Non-pigmented ciliary epithelial cell (primary cell): ENCODE measurements at regions not wholly inside any gene's neighbourhood (a gene's known extent, or its start where the extent isn't known, plus 50 kb on each side); places are given as distances from the start of the nearest gene placed in this dataset.
A peak's percentile ranks its signal among the peaks of the same experiment; 100 is the strongest.
"Not testable (repeated sequence)": the region's sequence is repeated elsewhere in the genome, so short reads cannot be mapped to it uniquely, and the experiment has no call there.

ENCODE experiments used
- DNase-seq: peaks from one replicate; pipeline ENCODE4 v3.0.0-alpha.2; 2010; ENCODE audit warnings: low read depth

DNA sequence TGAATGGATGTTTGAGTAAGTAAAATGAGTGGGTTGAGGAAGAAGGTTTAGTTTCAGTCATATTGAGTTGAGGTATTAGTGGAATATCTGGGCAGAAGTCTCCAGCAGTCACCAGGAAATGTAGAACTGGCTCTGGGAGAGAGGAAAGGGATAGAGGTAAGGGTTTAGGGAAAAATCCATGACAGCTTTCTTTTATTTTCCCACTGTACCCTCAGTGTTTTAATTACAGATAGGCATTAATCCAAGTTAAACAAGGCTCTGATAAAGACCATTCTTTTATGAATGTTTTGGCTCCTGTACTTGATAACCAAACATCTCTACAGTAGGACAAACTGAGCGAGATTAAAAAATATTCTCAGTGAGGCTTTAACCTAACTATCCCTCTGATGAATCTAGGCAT is 318.4 kb upstream of the SYNCRIP start:
- DNase-seq: no peak

DNA sequence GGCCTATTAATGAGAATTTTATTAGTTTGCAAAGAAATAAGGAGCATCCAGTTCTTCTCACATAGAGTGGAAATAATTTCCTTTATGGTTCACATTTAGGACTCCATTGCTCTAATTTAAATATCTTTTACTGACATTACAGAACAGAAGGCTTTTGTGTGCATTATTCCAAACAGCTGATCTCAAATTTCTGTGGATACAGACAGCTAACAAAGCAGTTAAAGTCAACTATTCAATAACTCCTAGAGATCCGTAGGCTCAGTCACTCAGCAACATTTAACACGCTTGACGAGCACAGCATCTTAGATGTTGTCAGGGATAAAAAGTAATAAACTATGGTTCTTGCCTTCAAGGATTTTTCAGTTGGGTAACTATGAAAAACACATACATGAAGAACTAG is 305.8 kb upstream of the SYNCRIP start:
- no peak for DNase-seq

DNA sequence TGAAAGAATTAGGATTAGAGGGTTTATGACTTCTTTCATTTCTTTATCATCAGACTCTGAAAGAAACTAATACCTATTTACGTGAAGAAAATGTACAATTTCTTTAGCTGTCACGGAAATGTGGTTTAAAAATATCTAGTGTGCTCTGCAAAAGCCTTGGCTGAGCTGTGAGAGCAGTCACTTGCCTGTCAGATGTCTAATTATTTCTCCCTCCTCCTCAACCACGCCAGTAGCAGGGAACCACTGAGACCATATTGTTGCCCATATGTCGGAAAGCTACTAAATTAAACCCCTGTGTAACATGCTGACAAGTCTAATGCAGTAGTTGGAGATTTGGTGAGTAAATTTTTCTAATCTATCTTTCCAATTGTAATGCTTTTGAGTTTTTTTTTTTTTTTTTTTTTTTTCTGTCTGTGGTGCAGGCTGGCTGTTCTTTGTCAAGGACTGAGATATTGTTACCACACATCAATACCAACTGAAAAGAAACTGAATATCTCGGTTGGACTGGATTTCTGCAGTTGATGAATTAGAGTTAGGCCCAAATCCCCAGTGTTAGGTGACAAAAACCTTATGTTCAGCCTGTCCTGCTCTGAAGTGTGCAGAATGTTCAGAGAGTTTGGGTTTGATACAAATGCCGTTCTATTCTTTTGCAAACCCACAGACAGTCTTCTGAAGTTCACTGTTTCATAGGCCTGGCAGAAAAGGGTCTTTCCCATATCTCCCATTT is 302.9 kb upstream of the SYNCRIP start:
- DNase-seq: no peak

DNA sequence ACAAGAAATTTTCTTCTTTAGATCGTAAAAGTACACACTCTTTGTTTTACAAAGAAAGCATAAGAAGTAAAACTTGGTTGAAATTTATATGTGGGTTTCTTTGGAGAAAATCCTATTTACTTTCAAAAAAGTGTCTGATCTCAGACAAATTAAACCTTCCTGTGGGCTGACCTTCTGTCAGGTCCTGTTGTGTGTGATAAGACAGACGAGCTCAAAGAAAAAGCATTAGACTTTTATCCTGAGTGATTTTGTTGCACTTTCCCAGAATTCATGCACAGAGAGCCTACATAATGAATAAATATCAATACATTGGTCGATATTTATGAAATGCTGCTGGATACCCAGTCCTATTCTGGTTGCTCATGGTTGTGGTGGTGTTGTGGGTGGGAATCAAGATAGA is 302.1 kb upstream of the SYNCRIP start:
- DNase-seq: no peak

DNA sequence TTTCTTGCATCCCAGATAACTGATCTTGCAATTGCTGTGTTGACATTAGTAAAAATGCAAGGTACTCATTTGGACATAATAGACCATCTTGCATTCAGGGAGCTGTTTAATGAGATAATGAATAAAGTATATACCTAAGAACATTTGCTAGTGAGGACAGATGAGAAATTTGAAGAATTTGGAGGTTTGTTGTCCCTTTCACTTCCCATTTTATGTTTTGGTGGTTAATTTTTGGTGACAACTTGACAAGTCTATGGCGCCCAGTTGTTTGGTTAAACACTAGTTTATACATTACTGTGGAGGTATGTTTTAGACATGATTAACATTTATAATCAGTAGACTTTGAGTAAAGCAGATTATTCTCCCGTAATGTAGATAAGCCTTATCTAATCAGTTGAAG is 300.2 kb upstream of the SYNCRIP start:
- no peak for DNase-seq

DNA sequence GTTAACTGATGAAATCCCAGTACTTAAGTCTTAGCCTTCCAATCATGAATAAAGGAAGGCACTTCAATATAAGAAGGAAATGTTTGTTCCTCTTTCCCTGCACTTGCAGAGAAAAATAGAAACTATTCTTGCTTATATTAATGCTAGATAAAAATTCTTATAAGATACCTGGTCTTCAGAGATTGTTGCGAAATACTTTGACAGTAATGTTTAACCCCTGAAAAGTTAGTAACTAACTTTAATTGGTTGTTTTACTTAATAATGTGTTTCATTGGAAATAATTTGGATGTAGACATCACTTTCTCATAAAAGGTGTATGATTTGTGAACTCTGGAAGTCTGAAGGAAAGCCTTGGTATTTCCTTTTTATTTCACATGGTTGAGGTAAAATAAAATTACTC is 294.2 kb upstream of the SYNCRIP start:
- no peak for DNase-seq

DNA sequence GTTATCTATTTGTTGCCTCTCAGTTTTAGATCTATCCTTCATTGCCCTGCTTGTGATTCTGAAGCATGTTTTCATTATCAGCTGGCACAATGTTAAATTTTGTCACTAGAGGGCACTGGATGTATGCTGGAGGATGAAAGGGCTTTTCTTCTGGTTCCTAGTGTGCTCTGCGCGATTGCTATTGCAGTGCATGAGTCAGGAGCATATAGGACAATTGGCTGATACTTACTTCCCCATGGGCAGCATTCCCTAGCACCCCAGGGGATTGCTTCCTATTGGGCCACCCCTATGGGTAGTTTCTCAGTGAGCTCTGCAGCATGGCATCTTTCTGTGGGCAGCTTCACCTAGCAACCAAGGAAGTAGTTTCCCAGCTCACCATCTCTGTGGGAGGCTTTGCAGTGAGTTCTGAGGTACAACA is 280.3 kb upstream of the SYNCRIP start:
- DNase-seq: peak; percentile 20

DNA sequence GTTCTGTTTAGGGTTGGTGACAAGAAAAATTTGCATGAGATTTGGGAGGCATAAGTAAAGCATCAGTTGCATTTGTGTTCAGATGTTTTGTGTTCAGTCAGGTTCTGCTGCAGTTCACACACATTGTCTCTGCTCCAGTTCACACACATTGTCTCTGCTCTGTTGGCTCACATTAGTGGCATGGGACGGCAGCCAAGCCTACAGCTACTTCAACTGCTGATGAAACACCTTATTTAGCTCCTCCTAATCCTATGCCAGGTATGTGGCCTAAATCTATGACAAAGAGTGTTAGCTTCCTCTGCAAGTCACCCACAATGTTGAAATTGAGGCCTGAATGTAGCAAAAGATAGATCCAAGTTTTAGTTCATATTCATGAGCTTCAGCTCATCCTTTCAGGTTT is 278.1 kb upstream of the SYNCRIP start:
- DNase-seq: no peak

DNA sequence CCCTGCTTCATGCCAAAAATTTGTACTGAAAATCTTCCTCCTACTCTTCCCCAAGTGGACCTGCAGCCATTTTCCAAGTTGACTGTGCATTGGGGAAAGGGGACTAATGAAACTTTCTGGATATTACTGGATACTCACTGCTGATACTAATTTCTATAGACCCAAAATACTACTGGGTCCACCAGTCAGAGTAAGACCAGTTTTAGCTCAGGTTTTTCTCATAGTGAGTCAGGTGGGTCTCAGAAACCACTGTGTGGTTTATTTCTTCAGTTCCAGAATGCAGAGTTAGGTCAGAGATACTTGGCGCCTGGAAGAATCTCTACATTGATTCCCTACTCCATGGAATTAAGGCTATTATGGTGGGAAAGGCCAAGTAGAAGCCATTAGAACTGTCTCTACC is 274.8 kb upstream of the SYNCRIP start:
- DNase-seq: no peak

DNA sequence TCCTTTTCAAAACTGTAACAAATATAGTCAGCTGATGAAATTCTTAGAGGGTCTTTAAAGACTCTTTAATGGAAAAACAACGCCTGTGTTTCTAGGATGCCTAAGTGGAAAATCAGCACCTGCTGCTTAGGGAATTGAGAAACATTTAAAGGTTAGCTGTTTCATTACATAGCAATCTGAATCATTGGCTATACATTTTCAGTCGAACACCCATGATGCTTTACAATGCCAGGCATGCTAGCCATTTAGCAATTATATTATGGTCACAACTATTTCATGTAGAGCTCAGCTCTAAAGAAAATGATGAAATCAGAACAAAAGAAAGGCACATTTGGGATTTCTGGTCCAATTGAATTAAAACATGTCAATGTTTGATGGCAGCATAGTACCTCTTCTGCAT is 270.3 kb upstream of the SYNCRIP start:
- no peak for DNase-seq

DNA sequence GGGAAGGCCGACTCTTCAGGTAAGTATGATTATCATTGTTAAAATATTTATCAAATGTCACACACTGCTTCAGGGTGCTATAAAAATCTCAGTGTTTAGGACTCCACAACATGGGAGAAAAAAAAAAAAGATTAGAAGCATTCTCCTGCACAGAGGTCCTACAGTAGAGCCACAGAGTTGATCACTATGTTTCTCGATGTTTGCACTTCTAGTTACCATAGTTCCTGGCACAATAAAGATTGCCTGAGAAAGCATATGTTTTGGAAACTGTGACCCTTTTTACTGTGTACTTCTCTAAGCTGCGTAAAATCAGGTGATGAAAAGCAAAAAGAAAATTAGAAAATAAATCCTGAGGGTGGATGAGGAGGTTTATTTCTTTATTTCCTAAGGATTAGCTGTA is 269.9 kb upstream of the SYNCRIP start:
- no peak for DNase-seq

DNA sequence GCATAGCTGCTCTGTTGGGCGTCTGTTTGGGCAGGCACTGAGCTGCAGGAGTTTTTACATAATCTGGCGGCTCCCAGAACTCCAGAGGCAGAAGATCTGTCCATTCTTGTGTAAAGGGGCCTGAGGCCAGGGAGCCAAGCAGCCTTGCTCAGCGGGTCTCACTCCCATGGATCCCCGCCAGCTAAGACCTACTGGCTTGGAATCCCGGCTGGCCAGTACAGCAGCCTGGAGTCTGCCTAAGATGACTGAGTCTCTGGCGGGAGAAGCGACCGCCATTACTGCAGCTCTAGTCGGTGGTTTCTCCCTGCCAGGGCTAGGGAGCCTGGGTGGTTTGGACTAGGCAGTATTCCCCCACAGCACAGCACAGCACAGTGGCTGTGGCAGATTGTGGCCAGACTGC is 268.4 kb upstream of the SYNCRIP start:
- no peak for DNase-seq

DNA sequence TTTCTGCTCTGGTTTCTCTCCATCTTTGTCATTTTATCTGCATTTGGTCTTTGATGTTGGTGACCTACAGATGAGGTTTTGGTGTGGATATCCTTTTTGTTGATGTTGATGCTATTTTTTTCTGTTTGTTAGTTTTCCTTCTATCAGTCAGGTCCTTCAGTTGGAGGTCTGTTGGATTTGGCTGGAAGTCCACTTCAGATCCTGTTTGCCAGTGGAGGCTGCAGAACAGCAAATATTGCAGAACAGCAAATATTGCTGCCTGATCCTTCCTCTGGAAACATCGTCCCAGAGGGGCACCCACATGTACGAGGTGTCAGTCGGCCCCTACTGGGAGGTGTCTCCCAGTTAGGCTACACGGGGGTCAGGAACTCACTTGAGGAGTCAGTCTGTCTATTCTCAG is 265.4 kb upstream of the SYNCRIP start:
- DNase-seq: not testable (repeated sequence)

DNA sequence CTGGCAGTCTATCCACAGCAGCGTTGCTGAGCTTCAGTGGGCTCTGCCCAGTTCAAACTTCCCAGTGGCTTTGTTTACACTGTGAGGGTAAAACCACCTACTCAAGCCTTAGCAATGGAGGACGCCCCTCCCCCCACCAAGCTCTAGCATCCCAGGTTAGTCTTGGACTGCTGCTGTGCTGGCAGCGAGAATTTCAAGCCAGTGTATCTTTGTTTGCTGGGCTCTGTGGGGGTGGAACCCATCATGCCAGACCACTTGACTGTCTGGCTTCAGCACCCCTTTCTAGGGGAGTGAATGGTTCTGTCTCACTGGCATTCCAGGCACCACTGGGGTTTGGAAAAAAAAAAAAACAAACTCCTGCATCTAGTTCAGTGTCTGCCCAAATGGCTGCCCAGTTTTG is 249.7 kb upstream of the SYNCRIP start:
- no peak for DNase-seq

DNA sequence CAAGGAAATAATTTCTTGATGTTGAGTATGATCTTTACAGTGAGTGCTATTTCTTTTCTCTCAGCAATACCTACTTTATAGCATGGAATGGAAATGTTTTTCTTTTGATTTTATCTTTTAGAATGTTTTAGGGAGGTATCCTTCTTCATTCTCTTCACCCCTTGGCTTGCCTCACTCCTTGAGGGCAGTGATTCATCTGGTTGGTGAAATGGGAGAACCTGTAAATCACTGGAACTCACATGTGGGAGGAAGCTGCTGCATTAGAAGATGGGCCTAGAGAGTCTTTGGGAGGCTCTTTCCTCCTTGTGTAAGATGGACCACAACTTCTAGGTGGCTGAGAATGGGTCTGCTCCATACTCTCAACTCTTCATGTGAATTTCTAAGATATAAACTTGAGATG is 244.8 kb upstream of the SYNCRIP start:
- no peak for DNase-seq

DNA sequence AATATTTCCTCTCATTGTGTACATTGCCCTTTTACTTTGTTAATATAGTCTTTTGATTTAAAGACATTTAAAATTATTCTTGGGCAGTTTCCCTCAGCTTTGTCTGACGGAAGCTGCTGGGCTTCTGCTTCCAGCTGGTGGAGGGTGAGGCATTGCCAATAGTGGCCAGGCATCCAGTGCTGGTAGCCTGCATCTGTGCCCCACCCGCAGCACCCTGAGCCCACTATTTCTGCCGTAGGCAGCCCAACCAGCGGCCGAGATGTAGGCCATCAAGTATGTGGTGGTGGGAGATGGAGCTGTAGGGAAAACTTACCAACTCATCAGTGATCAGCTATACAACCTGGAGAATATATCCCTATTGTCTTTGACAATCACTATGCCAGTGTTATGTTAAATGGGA is 226.0 kb upstream of the SYNCRIP start:
- DNase-seq: no peak

DNA sequence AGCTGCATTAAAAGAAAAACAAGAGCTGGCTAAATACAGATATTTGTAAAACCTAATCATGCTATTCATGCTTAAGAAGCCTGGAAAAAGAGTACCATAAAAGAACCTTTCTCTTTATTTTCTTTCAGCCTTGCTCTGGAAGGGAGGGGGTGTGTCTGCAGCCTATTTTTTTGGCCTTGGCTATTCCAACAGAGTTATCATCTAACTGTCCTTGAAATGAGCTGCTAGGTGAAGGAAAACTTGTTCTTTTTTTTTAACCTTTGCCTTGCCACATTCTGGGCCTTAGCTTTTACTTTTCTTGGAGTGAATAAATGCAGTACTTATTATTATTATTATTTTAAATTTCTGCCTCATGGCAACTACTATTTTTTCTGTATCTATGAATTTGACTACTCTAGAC is 224.9 kb upstream of the SYNCRIP start:
- DNase-seq: no peak

DNA sequence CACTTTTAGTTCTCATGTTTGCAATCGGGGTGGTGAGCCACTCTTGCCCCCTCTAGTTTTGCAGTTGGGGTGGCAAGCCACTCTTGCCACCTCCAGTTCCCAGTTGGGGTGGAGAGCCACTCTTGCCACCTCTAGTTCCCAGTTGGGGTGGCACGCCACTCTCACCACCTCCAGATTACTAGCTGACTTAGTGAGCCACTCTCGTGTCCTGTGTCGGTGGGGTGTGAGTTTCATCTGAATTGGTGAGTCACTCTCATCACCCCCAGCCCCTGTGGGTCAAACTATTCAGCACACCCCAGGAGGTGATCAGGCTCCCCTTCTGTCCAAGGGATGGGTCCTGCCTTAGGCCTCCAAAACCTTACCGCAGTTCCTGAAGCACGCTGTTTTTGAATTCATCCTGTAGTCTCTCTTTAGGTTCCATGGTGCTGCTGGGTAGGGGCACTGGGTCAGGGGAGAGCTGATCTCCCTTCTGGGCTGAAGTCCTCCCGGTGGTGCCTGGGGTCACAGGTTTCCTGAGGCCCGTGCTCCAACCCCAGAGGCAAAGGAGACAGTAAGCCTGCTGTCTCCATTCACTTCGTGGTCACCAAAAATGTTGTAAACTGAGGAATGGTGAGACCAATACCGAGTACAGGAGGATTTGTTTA is 224.2 kb upstream of the SYNCRIP start:
- DNase-seq: no peak

DNA sequence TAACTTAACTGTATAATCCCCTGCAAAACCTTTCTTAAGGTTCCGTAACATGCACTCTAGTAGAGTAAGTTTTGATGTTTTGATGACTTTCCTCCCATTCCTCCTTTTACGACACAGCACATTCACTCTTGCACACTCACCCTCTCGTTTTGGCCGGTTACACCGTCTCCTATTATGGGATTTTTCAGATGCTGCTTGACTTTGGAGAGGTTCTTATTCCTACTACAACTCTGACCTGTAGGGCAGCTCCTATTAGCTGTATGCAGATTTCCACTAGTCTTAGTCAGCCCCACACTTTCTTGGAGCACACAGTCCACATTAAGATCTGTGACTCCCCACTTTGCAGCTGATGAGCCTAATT is 223.7 kb upstream of the SYNCRIP start:
- no peak for DNase-seq

DNA sequence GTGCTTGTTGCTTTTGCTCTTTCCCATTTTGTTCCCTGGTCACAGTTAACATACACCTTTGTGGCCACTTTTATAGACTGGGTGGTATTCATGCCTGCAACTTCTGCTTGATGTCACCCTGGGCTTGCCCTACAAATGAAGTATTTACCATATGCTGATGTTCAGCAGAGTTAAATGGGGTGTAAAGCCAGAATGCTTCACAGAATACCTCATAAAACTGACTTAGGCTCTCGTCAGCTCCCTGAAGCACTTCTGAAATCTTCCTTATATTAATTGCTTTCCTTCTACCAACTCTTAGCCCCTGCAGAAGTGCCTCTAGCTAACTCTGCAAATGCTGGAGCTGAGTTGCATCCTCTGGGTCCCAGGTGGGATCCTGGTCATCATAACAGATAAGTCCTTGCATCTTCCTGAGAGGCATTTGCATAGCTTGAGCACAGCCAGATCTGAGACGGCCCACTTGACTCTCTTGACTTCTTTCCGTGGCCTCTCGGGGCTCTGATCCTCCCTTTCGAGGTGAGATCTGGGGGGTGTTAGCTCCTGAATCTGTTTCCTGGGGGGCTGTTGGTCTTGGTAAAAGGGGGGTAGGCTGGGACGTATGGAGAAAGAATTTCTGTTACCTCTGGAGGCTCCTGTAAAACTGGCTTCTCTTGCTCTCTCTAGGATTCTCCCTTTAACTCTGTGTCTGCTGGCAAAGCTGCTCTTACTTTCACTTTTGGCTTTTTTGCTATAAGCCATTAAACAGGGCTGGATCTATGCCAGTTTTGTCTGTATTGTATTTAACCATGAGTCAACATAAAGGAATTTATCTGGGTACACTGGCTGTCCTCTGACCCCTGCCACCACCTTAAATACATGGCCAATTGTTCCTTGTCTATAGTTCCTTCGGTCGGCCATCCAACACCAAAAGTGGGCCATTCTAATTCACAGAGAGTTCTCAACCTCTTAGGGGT is 223.0 kb upstream of the SYNCRIP start:
- peak; percentile 36 for DNase-seq

DNA sequence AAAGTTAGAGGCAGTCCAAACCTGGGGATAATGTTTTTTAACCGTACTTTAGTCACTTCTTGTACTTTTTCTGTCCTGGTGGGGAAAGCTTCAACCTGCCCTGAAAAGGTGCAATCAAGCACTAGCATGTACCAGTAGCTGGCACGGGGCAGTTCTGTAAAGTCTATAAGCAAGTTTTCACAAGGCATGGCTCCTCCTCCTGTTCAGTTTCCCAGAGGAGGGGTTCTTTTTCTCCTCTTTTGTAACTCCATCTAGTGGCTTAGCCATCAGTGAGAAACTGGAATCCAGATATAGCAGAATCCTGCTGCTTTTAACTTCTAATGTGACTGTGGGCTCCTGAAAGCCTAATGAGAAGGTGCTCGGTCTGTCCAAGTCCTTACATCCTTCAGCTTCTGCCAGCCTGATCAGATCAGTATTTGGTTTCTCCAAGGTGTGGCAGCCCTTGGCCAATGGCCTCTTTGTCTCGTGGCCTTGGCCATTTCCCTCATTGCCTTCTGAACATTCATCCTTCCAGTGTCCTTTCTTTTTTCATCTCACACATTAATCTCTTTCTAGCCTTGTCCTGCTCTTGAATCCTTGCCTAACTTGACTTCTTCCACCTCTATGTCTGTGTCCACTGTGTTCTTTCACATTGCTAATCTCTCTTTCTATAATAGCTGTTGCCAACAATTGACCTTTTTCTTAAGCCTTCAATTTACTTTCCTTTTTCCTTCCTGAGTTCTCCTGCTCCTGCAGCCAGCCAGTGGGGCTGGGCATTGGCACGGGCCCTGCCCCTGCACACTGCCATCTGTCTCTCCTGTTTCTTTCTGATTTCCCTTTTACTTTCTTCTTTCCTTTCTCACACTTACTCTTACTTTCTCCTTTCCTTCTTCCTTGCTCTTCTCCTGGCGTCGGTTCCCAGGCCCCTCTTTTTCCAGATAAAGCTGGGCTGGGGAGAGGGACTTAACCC is 222.0 kb upstream of the SYNCRIP start:
- DNase-seq: no peak

DNA sequence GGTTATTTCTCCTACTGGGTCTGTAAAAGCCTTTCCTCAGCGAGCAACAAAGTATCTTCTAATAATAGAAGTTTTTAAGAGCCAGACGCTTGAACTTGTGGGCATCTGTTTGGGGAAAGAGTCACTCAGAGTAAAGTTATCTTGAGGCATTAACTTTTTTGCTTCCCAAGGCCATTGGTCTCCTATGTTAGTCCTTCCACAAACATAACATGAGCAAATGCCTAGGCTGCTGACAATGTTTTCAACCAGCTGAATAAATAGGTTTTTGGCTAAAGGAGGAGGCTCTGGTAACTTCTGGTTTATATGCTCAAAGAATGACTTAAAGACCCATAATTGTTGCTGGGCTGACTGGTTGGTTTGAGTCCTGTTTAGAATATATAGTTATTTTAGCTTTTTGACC is 213.5 kb upstream of the SYNCRIP start:
- no peak for DNase-seq
